HL-60 (cell line): ENCODE measurements at regions not wholly inside any gene's neighbourhood (a gene's known extent, or its start where the extent isn't known, plus 50 kb on each side); places are given as distances from the start of the nearest gene placed in this dataset.

Experiments used
- DNase-seq, 2 experiments: peaks; one replicate each; pipeline ENCODE4 v3.0.0-alpha.2; 2010 to 2020; ENCODE audit warnings: low read depth in 1 of 2, low spot score in 1 of 2
- H3K27ac ChIP-seq: fragments of 250-450 bp; sonication (Bioruptor Pico); replicated peaks from 2 replicates; pipeline ENCODE4 v1.5.1; 2020; ENCODE audit warnings: mild to moderate bottlenecking, moderate library complexity
- H3K27me3 ChIP-seq: fragments of 250-450 bp; sonication (Bioruptor Pico); 2 replicates; pipeline ENCODE4 v1.5.1; 2021; ENCODE audit warnings: mild to moderate bottlenecking, moderate library complexity; ENCODE audit not compliant: insufficient read depth, poor library complexity, severe bottlenecking
- H3K4me3 ChIP-seq: replicated peaks from 2 replicates; pipeline ENCODE4 v1.5.1; 2011; ENCODE audit warnings: mild to moderate bottlenecking, control low read depth, low read length; ENCODE audit not compliant: insufficient read depth
- GABPA ChIP-seq: IDR thresholded peaks from 2 replicates; pipeline ENCODE4 v1.6.1; 2012; ENCODE audit warnings: low read depth
- POLR2AphosphoS5 ChIP-seq: IDR thresholded peaks from 2 replicates; pipeline ENCODE4 v1.6.1; 2012; ENCODE audit warnings: low read depth
- SPI1 ChIP-seq: IDR thresholded peaks from 2 replicates; pipeline ENCODE4 v1.6.1; 2012; ENCODE audit warnings: low read depth, mild to moderate bottlenecking, borderline replicate concordance
- TF ChIP-seq, protein P1 (sequence below): IDR thresholded peaks from one replicate; pipeline ENCODE4 v1.5.1; 2011; ENCODE audit warnings: low read length, control low read depth, inconsistent platforms; ENCODE audit not compliant: insufficient read depth
- TF ChIP-seq, protein P2 (sequence below): IDR thresholded peaks from 2 replicates; pipeline ENCODE4 v1.6.1; 2012; ENCODE audit warnings: low read depth; ENCODE audit not compliant: insufficient replicate concordance

DNA sequence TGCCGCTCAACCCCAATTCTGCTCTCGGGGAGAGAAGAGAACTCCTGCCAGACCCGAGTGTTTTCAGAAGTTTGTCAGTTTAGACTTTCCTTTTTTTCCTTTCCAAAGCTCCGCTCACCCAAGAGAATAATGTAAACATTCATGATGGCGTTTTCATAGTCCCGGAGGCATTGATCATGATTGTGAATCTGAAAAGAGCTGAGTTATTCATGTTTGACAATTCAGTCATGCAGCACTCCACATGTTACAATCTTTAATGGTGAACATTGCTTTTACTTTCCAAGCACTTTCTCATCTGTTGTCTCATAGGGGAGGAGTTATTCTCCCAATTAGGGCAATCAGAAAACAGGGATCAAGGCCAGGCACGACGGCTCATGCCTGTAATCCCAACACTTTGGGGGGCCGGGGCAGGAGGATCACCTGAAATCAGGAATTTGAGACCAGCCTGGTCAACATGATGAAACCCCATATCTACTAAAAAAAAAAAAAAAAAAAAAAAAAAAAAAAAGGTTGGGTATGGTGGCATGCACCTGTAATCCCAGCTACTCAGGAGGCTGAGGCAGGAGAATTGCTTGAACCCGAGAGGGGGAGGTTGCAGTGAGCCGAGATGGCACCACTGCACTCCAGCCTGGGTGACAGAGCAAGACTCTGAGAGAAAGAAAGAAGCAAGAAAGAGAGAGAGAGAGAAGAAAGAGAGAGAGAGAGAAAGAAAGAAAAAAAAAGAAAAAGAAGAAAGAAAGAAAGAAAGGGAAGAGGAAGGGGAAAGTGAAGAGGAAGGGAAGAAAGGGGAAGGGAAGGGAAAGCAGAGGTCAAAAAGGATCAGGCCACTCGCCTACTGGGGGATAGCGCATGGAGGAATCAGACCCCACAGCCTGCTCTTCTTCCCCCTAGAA lies 70.0 kb upstream of the TNRC6C start:
- TF ChIP-seq POLR2AphosphoS5 (no peak), GABPA (no peak), SPI1 (no peak)
- TF ChIP-seq, protein P1, sequence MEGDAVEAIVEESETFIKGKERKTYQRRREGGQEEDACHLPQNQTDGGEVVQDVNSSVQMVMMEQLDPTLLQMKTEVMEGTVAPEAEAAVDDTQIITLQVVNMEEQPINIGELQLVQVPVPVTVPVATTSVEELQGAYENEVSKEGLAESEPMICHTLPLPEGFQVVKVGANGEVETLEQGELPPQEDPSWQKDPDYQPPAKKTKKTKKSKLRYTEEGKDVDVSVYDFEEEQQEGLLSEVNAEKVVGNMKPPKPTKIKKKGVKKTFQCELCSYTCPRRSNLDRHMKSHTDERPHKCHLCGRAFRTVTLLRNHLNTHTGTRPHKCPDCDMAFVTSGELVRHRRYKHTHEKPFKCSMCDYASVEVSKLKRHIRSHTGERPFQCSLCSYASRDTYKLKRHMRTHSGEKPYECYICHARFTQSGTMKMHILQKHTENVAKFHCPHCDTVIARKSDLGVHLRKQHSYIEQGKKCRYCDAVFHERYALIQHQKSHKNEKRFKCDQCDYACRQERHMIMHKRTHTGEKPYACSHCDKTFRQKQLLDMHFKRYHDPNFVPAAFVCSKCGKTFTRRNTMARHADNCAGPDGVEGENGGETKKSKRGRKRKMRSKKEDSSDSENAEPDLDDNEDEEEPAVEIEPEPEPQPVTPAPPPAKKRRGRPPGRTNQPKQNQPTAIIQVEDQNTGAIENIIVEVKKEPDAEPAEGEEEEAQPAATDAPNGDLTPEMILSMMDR, result no peak

DNA sequence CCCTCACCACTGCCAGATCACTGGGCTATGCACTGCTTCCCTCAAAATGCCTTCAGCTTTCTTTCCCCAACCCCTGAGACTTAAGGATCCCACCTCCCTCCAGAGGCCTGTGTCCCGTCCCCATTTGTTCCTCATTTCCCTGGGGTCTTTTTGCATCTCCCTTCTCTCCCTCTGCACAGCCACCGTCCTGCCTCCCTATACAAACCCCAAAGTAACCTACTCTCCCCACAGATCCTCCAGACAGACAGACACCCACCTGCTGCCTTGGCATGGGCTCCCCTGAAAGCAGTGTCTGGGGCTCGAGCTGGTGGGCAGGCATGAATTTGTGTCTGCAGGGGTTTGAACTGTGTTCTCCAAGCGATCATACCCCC lies 69.4 kb upstream of the TNRC6C start:
- Histone ChIP-seq H3K27ac (no peak overlapping the region), H3K4me3 (no peak overlapping the region), H3K27me3 (peaks cover 23% of the 10 kb centered on the region)
- no peak for DNase-seq
- TF ChIP-seq POLR2AphosphoS5 (no peak), SPI1 (no peak), GABPA (no peak)
- TF ChIP-seq, protein P1, result no peak
- TF ChIP-seq, protein P2, sequence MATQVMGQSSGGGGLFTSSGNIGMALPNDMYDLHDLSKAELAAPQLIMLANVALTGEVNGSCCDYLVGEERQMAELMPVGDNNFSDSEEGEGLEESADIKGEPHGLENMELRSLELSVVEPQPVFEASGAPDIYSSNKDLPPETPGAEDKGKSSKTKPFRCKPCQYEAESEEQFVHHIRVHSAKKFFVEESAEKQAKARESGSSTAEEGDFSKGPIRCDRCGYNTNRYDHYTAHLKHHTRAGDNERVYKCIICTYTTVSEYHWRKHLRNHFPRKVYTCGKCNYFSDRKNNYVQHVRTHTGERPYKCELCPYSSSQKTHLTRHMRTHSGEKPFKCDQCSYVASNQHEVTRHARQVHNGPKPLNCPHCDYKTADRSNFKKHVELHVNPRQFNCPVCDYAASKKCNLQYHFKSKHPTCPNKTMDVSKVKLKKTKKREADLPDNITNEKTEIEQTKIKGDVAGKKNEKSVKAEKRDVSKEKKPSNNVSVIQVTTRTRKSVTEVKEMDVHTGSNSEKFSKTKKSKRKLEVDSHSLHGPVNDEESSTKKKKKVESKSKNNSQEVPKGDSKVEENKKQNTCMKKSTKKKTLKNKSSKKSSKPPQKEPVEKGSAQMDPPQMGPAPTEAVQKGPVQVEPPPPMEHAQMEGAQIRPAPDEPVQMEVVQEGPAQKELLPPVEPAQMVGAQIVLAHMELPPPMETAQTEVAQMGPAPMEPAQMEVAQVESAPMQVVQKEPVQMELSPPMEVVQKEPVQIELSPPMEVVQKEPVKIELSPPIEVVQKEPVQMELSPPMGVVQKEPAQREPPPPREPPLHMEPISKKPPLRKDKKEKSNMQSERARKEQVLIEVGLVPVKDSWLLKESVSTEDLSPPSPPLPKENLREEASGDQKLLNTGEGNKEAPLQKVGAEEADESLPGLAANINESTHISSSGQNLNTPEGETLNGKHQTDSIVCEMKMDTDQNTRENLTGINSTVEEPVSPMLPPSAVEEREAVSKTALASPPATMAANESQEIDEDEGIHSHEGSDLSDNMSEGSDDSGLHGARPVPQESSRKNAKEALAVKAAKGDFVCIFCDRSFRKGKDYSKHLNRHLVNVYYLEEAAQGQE, result no peak

More for the DNA sequence above, 70.0 kb upstream of the TNRC6C start:
- no peak overlapping the region for H3K27ac ChIP-seq
- no peak for DNase-seq
- H3K4me3 ChIP-seq, result no peak overlapping the region
- H3K27me3 ChIP-seq, result peaks cover 23% of the 10 kb centered on the region

DNA sequence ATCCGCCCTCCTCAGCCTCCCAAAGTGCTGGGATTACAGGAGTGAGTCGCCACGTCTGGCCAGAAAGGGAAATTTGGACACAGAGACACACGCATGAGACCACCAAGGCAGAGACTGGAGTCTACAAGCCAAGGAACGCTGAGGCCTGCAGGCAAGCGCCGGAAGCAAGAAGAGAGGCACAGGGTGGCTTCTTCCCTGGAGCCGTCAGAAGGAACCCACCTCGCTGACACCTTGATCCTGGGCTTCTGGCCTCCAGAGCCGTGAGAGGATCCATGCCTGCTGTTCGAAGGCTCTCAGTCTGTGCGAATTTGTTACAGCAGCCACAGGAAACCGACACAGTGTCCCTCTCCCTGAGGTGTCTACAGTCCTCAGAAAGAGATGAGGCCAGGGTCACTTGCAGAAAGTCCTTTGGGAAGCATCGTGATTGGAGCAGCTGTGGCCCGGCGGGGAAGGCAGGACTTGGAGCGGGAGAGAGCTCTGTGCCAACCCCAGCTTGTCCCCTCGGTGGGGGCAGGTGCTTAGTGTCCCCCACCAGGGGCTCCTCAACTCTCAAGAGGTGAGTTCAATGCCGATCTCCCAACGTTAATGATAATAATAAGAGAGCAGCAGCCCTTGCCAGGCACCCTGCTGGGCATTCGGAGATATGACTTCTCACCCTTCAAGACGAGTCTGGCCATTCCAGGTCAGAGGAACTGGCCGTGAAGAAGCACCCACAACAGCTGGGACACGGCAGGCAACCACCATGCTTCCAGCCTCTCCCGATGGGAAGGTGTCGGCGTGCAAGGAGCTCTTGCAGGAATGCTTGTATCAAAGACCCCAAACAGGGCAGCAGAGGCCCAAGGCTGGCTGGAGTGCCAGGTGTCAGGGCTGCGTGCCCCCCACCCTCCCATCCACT lies 68.4 kb upstream of the TNRC6C start:
- Histone ChIP-seq H3K27me3 (peaks cover 23% of the 10 kb centered on the region), H3K4me3 (no peak overlapping the region), H3K27ac (no peak overlapping the region)
- TF ChIP-seq POLR2AphosphoS5 (no peak), GABPA (no peak), SPI1 (no peak)
- TF ChIP-seq, protein P2, result no peak
- TF ChIP-seq, protein P1, result no peak
- DNase-seq, result no peak
